IPS-NIHi7 (cell line): ENCODE measurements at regions not wholly inside any gene's neighbourhood (a gene's known extent, or its start where the extent isn't known, plus 50 kb on each side); places are given as distances from the start of the nearest gene placed in this dataset.
"Not testable (repeated sequence)": the region's sequence is repeated elsewhere in the genome, so short reads cannot be mapped to it uniquely, and the experiment has no call there.

Experiments
- DNase-seq: peaks from one replicate; pipeline ENCODE4 v3.0.0; 2012; ENCODE audit warnings: mixed read lengths; ENCODE audit errors: extremely low spot score

GRCh38 chr2:67096886-67097285 is 300.2 kb upstream of the ETAA1 start:
- no peak for DNase-seq

DNA sequence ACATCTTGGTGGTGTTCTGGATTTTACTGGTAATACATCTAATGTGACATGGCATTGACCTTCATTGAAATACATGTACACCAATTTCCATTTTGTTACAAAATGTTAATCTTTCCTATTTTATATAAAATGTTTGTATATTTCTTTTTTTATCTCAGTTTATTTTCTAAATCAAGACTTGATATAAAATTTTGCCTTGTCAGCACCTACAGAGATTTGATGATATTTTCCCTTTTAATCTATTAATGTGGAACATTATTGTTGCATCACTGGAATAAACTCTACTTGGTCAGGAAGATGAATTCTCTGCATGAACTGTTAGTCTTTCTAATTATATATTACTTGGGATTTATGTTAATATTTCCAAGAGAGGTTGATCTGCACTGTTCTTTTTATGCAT is 294.0 kb upstream of the ETAA1 start:
- no peak for DNase-seq

DNA sequence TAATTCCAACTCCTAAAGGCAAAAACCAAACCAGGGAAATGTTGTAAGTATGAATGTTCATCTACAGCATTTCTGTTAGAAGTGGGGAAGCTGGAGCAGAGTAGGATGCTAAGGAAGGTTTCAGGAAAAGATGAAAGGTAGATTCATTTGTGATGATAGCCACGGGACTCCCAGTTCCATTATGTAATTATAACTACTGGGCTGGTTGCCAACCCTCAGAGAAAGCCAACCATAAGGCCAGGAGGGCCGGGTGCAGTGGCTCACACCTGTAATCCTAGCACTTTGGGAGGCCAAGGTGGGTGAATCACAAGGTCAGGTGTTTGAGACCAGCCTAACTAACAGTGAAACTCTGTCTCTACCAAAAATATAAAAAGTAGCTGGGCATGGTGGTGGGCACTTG is 288.9 kb upstream of the ETAA1 start:
- DNase-seq = no peak

GRCh38 chr2:67124531-67124930 is 272.6 kb upstream of the ETAA1 start:
- DNase-seq = no peak

GRCh38 chr2:67130531-67131256 is 266.4 kb upstream of the ETAA1 start:
- no peak for DNase-seq

DNA sequence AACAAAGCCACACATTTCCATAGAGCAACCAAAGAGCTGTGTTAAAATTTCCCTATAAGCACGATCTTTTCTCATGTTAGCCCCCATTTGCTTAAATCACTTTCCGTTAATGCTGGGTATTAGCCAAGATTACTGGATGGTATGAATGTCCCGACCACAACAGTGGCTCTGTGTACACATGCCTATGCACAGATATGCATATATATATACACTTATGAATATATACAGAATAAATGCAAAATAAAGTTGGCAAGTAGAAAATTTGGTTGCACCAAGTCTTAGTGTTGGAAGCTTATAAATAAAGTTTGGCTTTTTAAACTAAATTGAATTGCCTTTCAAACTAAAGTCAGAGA is 265.9 kb upstream of the ETAA1 start:
- no peak for DNase-seq

DNA sequence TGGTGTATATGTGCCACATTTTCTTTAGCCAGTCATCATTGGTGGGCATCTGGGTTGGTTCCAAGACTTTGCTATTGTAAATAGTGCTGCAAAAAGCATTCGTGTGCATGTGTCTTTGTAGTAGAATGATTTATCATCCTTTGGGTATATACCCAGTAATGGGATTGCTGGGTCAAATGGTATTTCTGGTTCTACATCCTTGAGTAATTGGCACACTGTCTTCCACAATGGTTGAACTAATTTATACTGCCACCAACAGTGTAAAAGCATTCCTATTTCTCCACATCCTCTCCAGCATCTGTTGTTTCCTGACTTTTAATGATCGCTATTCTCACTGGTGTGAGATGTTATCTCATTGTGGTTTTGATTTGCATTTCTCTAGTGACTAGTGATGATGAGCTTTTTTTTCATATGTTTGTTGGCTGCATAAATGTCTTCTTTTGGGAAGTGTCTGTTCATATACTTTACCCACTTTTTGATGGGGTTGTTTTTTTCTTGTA is 264.6 kb upstream of the ETAA1 start:
- DNase-seq = not testable (repeated sequence)

DNA sequence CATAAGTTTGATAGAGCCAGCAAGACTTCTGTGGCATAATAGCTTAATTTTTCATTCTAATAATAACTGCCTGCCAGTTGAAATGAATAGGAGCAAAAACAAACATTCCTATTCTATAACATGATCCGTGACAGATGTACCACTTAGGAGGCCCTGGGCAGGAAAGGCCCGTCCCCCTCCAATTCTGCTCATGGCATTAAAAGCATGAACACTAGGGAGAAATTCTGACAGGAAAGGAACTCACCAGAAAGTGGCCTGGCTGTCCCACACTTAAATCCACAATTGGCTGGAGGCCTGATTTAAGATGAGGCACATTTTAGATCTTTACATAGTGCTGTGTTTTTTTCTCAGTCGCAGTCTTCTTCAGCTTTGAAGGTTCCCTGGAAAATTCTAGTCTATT is 261.9 kb upstream of the ETAA1 start:
- no peak for DNase-seq

- no peak for DNase-seq
These were observed 259.4 kb upstream of the ETAA1 start for GRCh38 chr2:67137699-67138098.

GRCh38 chr2:67142071-67142470 is 255.1 kb upstream of the ETAA1 start:
- no peak for DNase-seq

DNA sequence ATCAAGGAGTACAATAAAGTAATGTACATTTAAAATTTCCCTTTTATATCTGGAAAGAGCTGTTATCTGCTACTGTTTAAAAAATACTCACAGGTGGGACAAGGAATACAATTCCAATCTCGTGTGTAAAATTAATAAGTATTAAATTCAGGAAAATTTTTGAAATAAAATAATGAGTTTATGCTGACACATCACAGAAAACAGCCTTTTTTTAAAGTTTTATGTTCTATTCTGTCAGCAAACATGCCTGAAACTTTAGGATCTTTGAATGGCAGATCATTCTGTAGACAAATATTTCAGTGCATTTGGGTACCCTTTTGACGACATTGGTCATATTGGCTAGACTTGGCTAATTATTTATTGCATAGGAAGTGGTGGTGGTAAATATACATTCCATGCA is 254.4 kb upstream of the ETAA1 start:
- no peak for DNase-seq

DNA sequence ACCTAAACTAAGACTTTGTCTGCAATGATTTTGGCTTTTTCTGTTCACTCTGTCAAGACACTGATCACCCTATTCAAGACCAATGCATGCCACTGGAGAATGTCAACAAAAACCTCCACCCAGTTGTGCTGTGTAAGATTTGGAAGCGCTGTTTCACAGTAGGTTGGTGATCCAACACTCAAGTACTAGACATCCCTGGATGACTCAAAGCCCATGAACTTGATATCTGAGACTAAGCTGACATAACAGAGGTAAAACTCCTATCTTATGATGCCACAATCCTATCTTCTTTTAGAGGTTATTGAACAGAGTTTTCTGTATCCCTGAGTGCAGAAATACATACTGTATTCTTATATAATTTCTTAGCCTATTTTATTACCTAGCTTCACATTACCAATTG is 251.3 kb upstream of the ETAA1 start:
- no peak for DNase-seq

GRCh38 chr2:67156796-67157195 is 240.3 kb upstream of the ETAA1 start:
- DNase-seq = no peak

DNA sequence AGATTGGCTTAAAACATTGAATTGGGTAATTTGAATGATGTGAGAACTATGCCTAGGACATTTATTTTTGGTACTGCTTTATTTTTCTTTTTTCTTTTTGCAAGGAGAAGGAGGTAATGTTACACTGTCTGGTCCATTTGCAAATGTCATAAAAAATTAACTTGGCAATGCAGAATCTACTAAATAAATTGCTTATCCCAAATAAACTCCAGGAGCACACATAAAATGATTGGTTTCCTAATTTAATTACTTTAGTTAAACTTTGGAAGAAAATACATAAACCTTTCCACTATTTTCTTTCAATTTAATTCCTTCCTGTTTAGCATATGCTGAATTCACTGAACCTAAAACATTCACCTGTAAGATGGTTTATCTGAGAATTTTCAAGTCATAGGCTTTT is 238.4 kb upstream of the ETAA1 start:
- DNase-seq = no peak

DNA sequence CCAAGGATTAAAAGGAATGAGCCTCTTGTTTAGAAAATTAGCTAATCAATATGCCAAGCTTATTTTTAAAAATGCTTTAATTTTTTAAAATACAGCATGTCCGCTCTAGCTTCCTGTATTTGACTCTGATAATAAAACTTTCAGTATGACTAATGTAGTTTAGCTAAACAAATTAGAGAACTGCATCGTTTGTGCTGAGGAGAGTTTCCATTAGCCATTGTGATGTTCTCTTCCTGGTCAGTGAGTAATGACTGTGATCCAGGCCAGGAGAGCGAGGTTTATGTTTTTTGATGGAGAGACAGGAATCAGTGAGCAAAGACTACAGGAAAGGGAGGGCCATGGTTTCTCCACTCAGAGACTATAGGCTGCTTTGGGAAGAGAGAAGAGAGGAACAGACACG is 237.2 kb upstream of the ETAA1 start:
- DNase-seq = no peak

GRCh38 chr2:67164771-67165522 is 232.2 kb upstream of the ETAA1 start:
- DNase-seq = no peak

GRCh38 chr2:67165523-67165990 is 231.6 kb upstream of the ETAA1 start:
- no peak for DNase-seq

DNA sequence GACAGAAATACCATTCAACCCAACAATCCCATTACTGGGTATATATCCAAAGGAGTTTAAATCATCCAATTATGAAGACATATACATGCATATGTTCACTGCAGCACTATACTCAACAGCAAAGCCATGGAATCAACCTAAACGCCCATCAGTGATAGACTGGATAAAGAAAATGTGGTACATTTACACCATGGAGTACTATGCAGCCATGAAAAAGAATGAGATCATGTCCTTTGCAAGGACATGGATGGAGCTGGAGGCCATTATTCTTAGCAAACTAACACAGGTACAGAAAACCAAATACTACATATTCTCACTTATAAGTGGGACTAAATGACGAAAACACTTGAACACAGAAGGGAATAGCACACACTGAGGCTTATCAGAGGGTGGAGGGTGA is 230.6 kb upstream of the ETAA1 start:
- DNase-seq = not testable (repeated sequence)

GRCh38 chr2:67169417-67170140 is 227.6 kb upstream of the ETAA1 start:
- DNase-seq = no peak

DNA sequence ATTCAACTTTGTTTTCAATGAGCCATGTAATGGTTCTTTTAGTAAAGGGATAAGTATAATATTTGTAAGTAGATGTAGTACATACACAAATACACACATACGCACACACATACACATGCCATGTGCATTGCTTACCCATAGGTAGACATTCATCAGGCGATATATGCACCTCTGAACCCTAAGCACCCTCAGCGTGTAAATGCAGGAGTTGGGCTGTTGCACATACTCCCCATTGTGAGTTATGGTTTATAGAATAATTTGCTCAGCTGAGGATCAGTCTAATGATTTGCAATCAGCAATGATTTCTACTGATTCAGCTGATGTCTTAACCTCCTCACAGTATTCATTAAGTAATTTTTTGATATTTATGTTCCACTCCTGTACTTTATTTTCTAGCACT is 217.6 kb upstream of the ETAA1 start:
- no peak for DNase-seq

GRCh38 chr2:67180841-67181240 is 216.3 kb upstream of the ETAA1 start:
- no peak for DNase-seq

DNA sequence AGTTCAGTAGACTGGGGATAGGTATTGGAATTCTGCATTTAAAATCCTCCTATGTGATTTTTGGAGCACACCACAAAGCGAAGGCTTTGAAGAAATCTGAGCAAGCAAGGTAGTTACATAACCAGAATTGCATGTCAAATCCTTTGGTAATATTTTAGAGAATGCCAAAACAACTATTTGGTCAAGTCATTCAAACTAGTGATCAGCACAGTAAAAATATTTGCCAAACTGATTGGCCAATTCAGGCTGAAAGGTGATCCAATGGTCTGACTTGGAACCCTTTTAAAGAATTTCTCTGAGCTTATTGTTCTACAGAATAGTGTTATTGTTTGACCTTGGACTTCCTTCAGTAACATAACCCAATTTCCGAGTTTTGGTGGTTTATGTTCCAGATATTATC is 214.2 kb upstream of the ETAA1 start:
- DNase-seq = no peak

DNA sequence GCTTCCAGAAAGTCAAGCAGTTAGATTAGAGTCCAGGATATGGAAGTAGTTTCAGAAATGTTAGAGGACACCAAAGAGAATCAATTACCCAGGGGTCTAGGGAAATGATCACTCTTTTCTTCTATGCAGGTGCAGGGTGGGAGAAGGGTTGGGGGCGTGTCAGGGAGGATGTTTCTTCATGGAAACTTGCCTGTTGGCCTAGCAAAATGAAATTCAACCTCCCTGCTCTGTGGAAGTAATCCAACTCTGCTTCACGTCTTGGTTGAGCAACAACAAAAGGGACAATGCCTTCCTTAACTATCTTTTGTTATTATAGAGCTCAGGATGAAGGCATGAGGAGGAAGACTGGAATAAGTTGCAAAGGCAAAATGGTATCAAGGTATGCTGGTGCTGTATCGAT is 210.8 kb upstream of the ETAA1 start:
- DNase-seq = no peak
